ENCODE measurements at regions not wholly inside any gene's neighbourhood (a gene's known extent, or its start where the extent isn't known, plus 50 kb on each side); places are given as distances from the start of the nearest gene placed in this dataset.

DNA sequence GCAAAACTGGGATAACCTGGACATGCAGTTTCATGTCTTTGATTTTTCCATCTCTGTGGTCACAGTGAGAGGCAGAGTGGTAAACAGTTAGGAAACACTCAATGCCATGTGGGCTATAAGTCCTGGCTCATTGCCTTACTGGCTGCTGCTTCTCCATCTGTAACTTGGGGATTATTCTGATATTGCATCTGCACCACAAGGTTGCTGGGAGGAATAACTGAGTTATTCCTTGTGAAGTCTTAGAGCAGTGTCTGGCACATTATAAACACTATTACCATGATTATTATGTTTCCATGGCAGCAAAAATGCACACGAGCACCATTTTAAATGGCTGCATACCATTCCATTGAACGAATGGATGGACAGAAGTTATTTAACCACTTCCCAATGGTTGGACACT lies 111.7 kb upstream of the CDH5 start:
- TF ChIP-seq POLR2A (IDR thresholded peaks at IDR 0.05; ENCODE audit: low read depth, low read length) (no peak), POU2F2 (IDR thresholded peaks at IDR 0.05; ENCODE audit: low read depth, low read length) (no peak), POLR2AphosphoS5 (IDR thresholded peaks at IDR 0.05; ENCODE audit: low read depth, low read length) (no peak), SPI1 (IDR thresholded peaks at IDR 0.05; ENCODE audit: low read depth, low read length) (no peak)
